ENCODE measurements at regions not wholly inside any gene's neighbourhood (a gene's known extent, or its start where the extent isn't known, plus 50 kb on each side); places are given as distances from the start of the nearest gene placed in this dataset.

- FAIRE-seq (no peak), DNase-seq (ENCODE audit: insufficient read length) (no peak)
- TF ChIP-seq POLR2AphosphoS5 (IDR thresholded peaks at IDR 0.05; ENCODE audit: low read depth, low read length), result no peak
- no peak for TF ChIP-seq TAF1 (IDR thresholded peaks at IDR 0.05; ENCODE audit: borderline replicate concordance, low read depth, low read length)
- TF ChIP-seq POLR2A (IDR thresholded peaks at IDR 0.05; ENCODE audit: low read depth, low read length), result no peak
These were observed 159.8 kb upstream of the PRDM1 start for GRCh38 chr6:105926318-105926717.

DNA sequence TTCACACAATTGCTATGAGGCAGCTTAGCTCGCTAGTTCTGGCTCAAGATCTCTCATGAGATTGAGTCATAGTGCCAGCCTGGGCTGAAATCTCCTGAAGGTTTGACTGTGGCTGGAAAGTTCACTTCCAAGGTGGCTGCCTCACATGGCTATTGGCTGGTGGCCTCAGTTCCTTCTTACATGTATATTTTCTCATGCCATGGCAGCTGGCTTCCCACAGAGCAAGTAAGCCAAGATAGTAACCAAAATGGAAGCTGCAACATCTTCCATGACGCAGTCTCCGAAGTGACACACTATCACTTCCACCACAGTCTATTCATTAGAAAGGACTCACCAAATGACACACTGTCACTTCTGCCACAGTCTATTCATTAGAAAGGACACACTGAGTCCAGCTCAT, 160.4 kb upstream of the PRDM1 start:
- DNase-seq (ENCODE audit: insufficient read length) (no peak), FAIRE-seq (no peak)
- no peak for TF ChIP-seq TAF1 (IDR thresholded peaks at IDR 0.05; ENCODE audit: borderline replicate concordance, low read depth, low read length)
- no peak for TF ChIP-seq POLR2AphosphoS5 (IDR thresholded peaks at IDR 0.05; ENCODE audit: low read depth, low read length)
- no peak for TF ChIP-seq POLR2A (IDR thresholded peaks at IDR 0.05; ENCODE audit: low read depth, low read length)

GRCh38 chr6:105921781-105922180, 164.4 kb upstream of the PRDM1 start:
- no peak for TF ChIP-seq POLR2A (IDR thresholded peaks at IDR 0.05; ENCODE audit: low read depth, low read length)
- TF ChIP-seq TAF1 (IDR thresholded peaks at IDR 0.05; ENCODE audit: borderline replicate concordance, low read depth, low read length), result no peak
- no peak for TF ChIP-seq POLR2AphosphoS5 (IDR thresholded peaks at IDR 0.05; ENCODE audit: low read depth, low read length)
- DNase-seq (ENCODE audit: insufficient read length) (no peak), FAIRE-seq (no peak)

GRCh38 chr6:105920071-105920470, 166.1 kb upstream of the PRDM1 start:
- no peak for FAIRE-seq
- no peak for DNase-seq (ENCODE audit: insufficient read length)
- no peak for TF ChIP-seq POLR2A (IDR thresholded peaks at IDR 0.05; ENCODE audit: low read depth, low read length)
- no peak for TF ChIP-seq POLR2AphosphoS5 (IDR thresholded peaks at IDR 0.05; ENCODE audit: low read depth, low read length)
- no peak for TF ChIP-seq TAF1 (IDR thresholded peaks at IDR 0.05; ENCODE audit: borderline replicate concordance, low read depth, low read length)

DNA sequence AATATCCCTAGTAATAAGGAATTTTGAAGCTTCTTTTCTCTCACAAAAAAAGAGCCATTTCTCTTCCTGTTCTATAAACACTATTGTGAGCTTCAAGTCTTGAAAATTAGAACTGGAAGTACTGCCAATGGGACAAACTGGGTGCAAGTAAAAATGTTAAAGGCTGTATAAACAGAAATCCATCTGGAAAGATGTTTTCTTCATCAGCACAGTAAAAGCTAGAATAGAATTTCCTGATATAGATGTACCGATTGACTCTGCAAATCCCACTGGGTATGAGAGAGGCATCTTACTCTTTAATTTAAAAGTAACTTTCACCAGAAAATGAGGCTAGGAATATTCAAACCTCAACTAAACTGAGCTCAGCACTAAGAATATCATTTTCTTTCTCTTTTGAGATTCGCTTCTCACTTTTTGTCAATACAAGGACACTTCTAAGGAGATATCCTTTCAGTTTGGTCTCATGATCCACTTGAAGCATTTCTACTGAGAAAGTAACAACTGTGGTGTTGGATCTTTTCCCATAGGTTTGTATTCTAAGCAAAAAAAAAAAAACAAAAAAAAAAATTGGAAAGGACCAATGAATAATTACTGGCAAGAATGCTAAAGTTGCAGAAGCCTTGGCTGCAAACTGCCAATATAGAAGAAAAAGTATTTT, 169.0 kb upstream of the PRDM1 start:
- no peak for FAIRE-seq

GRCh38 chr6:105911106-105911629, 175.0 kb upstream of the PRDM1 start:
- no peak for FAIRE-seq
- DNase-seq (ENCODE audit: insufficient read length), result no peak
- TF ChIP-seq POLR2AphosphoS5 (IDR thresholded peaks at IDR 0.05; ENCODE audit: low read depth, low read length), result no peak
- no peak for TF ChIP-seq POLR2A (IDR thresholded peaks at IDR 0.05; ENCODE audit: low read depth, low read length)
- no peak for TF ChIP-seq TAF1 (IDR thresholded peaks at IDR 0.05; ENCODE audit: borderline replicate concordance, low read depth, low read length)

More for the DNA sequence above, 169.0 kb upstream of the PRDM1 start:
- TF ChIP-seq POLR2AphosphoS5 (IDR thresholded peaks at IDR 0.05; ENCODE audit: low read depth, low read length) (no peak), POLR2A (IDR thresholded peaks at IDR 0.05; ENCODE audit: low read depth, low read length) (no peak), TAF1 (IDR thresholded peaks at IDR 0.05; ENCODE audit: borderline replicate concordance, low read depth, low read length) (no peak)
- DNase-seq (ENCODE audit: insufficient read length), result no peak

DNA sequence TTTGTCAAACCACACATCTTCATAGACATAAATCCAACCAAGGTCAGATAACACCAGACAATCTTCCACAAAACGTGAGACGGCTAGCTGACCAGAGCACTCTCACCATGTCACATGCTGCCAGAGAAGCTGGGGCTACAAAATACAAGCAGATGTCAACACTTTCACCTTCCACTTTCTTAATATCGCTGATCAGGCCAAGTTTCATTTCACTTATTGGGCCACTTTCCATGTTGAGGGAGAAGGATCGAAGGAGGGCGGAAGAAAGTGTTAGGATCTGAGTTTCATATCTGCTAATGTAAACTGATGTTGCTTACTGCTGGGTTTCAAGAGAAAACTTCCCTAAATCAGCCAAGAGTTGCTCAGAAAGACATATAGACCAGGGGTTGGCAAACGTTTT, 177.0 kb upstream of the PRDM1 start:
- peak; percentile 24 for FAIRE-seq
- TF ChIP-seq TAF1 (IDR thresholded peaks at IDR 0.05; ENCODE audit: borderline replicate concordance, low read depth, low read length) (no peak), POLR2A (IDR thresholded peaks at IDR 0.05; ENCODE audit: low read depth, low read length) (no peak), POLR2AphosphoS5 (IDR thresholded peaks at IDR 0.05; ENCODE audit: low read depth, low read length) (no peak)
- no peak for DNase-seq (ENCODE audit: insufficient read length)

DNA sequence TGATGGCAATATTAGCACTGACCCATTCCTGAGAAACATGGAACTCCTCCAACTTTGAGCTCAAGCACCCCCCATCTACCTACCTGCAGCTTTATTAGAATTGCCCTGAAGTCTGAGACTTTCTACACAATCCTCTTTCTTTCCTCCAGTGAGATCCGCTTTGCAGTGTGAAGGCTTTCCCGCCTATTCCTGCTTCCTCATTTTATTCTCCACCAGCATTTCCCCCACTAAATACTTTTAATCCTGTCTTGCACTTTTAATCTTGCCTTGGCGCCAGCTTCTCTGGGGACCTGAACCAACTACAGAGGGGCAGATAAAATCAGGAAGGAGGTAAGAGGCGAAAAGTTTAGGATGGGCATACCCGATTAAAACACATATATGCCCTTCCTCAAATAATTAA, 178.1 kb upstream of the PRDM1 start:
- no peak for TF ChIP-seq POLR2AphosphoS5 (IDR thresholded peaks at IDR 0.05; ENCODE audit: low read depth, low read length)
- no peak for TF ChIP-seq POLR2A (IDR thresholded peaks at IDR 0.05; ENCODE audit: low read depth, low read length)
- TF ChIP-seq TAF1 (IDR thresholded peaks at IDR 0.05; ENCODE audit: borderline replicate concordance, low read depth, low read length), result no peak
- FAIRE-seq (no peak), DNase-seq (ENCODE audit: insufficient read length) (no peak)

- TF ChIP-seq POLR2A (IDR thresholded peaks at IDR 0.05; ENCODE audit: low read depth, low read length) (no peak), POLR2AphosphoS5 (IDR thresholded peaks at IDR 0.05; ENCODE audit: low read depth, low read length) (no peak), TAF1 (IDR thresholded peaks at IDR 0.05; ENCODE audit: borderline replicate concordance, low read depth, low read length) (no peak)
- FAIRE-seq, result no peak
- no peak for DNase-seq (ENCODE audit: insufficient read length)
These were observed 178.8 kb upstream of the PRDM1 start for GRCh38 chr6:105907301-105907700.

- DNase-seq (ENCODE audit: insufficient read length) (no peak), FAIRE-seq (no peak)
- TF ChIP-seq POLR2A (IDR thresholded peaks at IDR 0.05; ENCODE audit: low read depth, low read length) (no peak), POLR2AphosphoS5 (IDR thresholded peaks at IDR 0.05; ENCODE audit: low read depth, low read length) (no peak), TAF1 (IDR thresholded peaks at IDR 0.05; ENCODE audit: borderline replicate concordance, low read depth, low read length) (no peak)
These were observed 183.6 kb upstream of the PRDM1 start for GRCh38 chr6:105902401-105903031.

DNA sequence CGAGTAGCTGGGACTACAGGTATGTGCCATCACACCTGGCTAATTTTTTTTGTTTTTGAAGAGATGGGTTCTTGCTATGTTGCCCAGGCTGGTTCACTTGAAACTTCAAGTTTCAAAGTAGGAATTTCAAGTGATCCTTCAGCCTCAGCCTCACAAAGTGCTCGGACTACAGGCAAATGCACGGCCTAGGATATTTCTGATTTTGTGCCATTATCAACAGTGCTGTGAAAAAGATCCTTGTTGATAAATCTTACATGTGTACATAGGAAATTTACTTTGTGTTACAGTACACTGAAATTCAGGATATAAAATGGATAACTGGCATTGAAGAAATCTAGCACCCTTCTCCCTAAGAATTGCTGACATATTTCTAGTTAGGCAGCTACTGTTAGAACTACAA, 184.6 kb upstream of the PRDM1 start:
- TF ChIP-seq POLR2AphosphoS5 (IDR thresholded peaks at IDR 0.05; ENCODE audit: low read depth, low read length), result no peak
- no peak for TF ChIP-seq TAF1 (IDR thresholded peaks at IDR 0.05; ENCODE audit: borderline replicate concordance, low read depth, low read length)
- TF ChIP-seq POLR2A (IDR thresholded peaks at IDR 0.05; ENCODE audit: low read depth, low read length), result no peak
- DNase-seq (ENCODE audit: insufficient read length), result no peak
- FAIRE-seq, result no peak

Measured in GM12892 (cell line).